A673 (cell line): ENCODE measurements at regions not wholly inside any gene's neighbourhood (a gene's known extent, or its start where the extent isn't known, plus 50 kb on each side); places are given as distances from the start of the nearest gene placed in this dataset.

Source experiments
- EZH2 ChIP-seq: fragments of 200-600 bp; sonication (generic); IDR thresholded peaks from 2 replicates; pipeline ENCODE4 v1.6.1; 2017; ENCODE audit warnings: borderline replicate concordance, low read depth, mild to moderate bottlenecking, mixed read lengths, antibody characterized with exemption, low read length; ENCODE audit not compliant: poor library complexity, severe bottlenecking
- TF ChIP-seq, protein P1 (sequence below): fragments of 300-800, 200-600 bp; sonication (generic); conservative IDR thresholded peaks from 2 replicates; pipeline ENCODE4 v1.5.1; 2017; ENCODE audit warnings: low read depth, mild to moderate bottlenecking, antibody characterized with exemption, low read length, moderate library complexity, mixed read lengths

GRCh38 chr1:212556822-212557549 is 51.6 kb upstream of the ATF3 start:
- TF ChIP-seq, protein P1, sequence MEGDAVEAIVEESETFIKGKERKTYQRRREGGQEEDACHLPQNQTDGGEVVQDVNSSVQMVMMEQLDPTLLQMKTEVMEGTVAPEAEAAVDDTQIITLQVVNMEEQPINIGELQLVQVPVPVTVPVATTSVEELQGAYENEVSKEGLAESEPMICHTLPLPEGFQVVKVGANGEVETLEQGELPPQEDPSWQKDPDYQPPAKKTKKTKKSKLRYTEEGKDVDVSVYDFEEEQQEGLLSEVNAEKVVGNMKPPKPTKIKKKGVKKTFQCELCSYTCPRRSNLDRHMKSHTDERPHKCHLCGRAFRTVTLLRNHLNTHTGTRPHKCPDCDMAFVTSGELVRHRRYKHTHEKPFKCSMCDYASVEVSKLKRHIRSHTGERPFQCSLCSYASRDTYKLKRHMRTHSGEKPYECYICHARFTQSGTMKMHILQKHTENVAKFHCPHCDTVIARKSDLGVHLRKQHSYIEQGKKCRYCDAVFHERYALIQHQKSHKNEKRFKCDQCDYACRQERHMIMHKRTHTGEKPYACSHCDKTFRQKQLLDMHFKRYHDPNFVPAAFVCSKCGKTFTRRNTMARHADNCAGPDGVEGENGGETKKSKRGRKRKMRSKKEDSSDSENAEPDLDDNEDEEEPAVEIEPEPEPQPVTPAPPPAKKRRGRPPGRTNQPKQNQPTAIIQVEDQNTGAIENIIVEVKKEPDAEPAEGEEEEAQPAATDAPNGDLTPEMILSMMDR, result no peak
- no peak for TF ChIP-seq EZH2
